A549 (cell line): ENCODE measurements at regions not wholly inside any gene's neighbourhood (a gene's known extent, or its start where the extent isn't known, plus 50 kb on each side); places are given as distances from the start of the nearest gene placed in this dataset.

Experiments used
- ATAC-seq, 2 experiments: fragments of 200-7000 bp in 1 of 2; fragments of >200 bp in 1 of 2; cut with Nextera tagmentation in 1 of 2; cut with Tn5 transposase in 1 of 2; 3 replicates each; pipeline versions ENCODE4 v1.8.0 to v1.9.1; 2018 to 2020; ENCODE audit warnings: mild to moderate bottlenecking in 1 of 2, moderate library complexity in 1 of 2
- CTCF ChIA-PET: fragments of 300-600 bp; sonication (Branson Sonifier 250); formaldehyde crosslinking; extraction: SDS; loops from one replicate; lab custom pipeline; 2021; ENCODE audit warnings: antibody characterized with exemption, inconsistent platforms; lab: Yijun Ruan, JAX
- POLR2A ChIA-PET: fragments of 350-600 bp; formaldehyde crosslinking; extraction: SDS; loops from one replicate; lab custom pipeline; 2021; ENCODE audit warnings: antibody characterized with exemption, inconsistent platforms; lab: Yijun Ruan, JAX
- DNase-seq, 2 experiments: peaks; one replicate each; pipeline versions ENCODE4 v3.0.0 to v3.0.0-alpha.2; 2011 to 2016; ENCODE audit warnings: low read depth in 1 of 2, low spot score in 1 of 2
- FAIRE-seq: peaks from 2 replicates; lab custom pipeline; 2011; peaks lifted over from hg19 to GRCh38; lab: Jason Lieb, UNC
- H3K27ac ChIP-seq, 2 experiments: fragments of >200 bp; sonication (Bioruptor Twin); formaldehyde crosslinking; 3 replicates each; pipeline ENCODE4 v1.5.1; 2016 to 2017
- H3K4me1 ChIP-seq: fragments of >200 bp; sonication (Bioruptor Twin); formaldehyde crosslinking; 3 replicates; pipeline ENCODE4 v1.6.1; 2016
- H3K4me2 ChIP-seq: fragments of >200 bp; sonication (Bioruptor Twin); formaldehyde crosslinking; 3 replicates; pipeline ENCODE4 v1.6.1; 2016
- H3K4me3 ChIP-seq: fragments of >200 bp; sonication (Bioruptor Twin); formaldehyde crosslinking; 3 replicates; pipeline ENCODE4 v1.5.1; 2016
- H3K9me3 ChIP-seq: fragments of >200 bp; sonication (Bioruptor Twin); formaldehyde crosslinking; 3 replicates; pipeline ENCODE4 v1.6.1; 2016
- BCL3 ChIP-seq: fragments of >200 bp; sonication (Bioruptor Twin); formaldehyde crosslinking; IDR thresholded peaks from 3 replicates; pipeline ENCODE4 v1.6.1; 2016
- BHLHE40 ChIP-seq: IDR thresholded peaks from 2 replicates; pipeline ENCODE4 v1.6.1; 2012; ENCODE audit warnings: low read depth, low read length, inconsistent platforms
- CBX8 ChIP-seq: fragments of 200-600 bp; sonication (generic); IDR thresholded peaks from 2 replicates; pipeline ENCODE4 v1.6.1; 2016
- ELK1 ChIP-seq: fragments of 150-350 bp; IDR thresholded peaks from 2 replicates; pipeline ENCODE4 v1.6.1; 2014; ENCODE audit warnings: low read depth, mild to moderate bottlenecking, low read length
- FOSB ChIP-seq: fragments of 250-450 bp; sonication (Bioruptor Pico); IDR thresholded peaks from 2 replicates; pipeline ENCODE4 v1.5.0; 2020; ENCODE audit warnings: mild to moderate bottlenecking, moderate library complexity
- FOXS1 ChIP-seq: fragments of 250-450 bp; sonication (Bioruptor Pico); IDR thresholded peaks from 2 replicates; pipeline ENCODE4 v1.5.0; 2020; ENCODE audit warnings: mild to moderate bottlenecking, moderate library complexity
- GATA3 ChIP-seq: IDR thresholded peaks from 2 replicates; pipeline ENCODE4 v1.6.1; 2012; ENCODE audit warnings: borderline replicate concordance
- HES2 ChIP-seq: fragments of >200 bp; sonication (Bioruptor Twin); formaldehyde crosslinking; IDR thresholded peaks from 2 replicates; pipeline ENCODE4 v1.6.1; 2016
- KDM5A ChIP-seq: fragments of 200-600 bp; sonication (generic); IDR thresholded peaks from 2 replicates; pipeline ENCODE4 v1.6.1; 2016; ENCODE audit warnings: antibody characterized with exemption, mild to moderate bottlenecking
- MAFK ChIP-seq: fragments of 450-650 bp; IDR thresholded peaks from 2 replicates; pipeline ENCODE4 v1.6.1; 2014; ENCODE audit not compliant: partially characterized antibody
- MAX ChIP-seq: IDR thresholded peaks from 2 replicates; pipeline ENCODE4 v1.6.1; 2012
- PBX3 ChIP-seq: IDR thresholded peaks from 2 replicates; pipeline ENCODE4 v1.6.1; 2012
- PHF8 ChIP-seq: fragments of 200-600 bp; sonication (generic); IDR thresholded peaks from 2 replicates; pipeline ENCODE4 v1.6.1; 2016; ENCODE audit warnings: low read depth, mild to moderate bottlenecking, antibody characterized with exemption, moderate library complexity, borderline replicate concordance
- RNF2 ChIP-seq: fragments of 200-600 bp; sonication (generic); IDR thresholded peaks from 2 replicates; pipeline ENCODE4 v1.6.1; 2016; ENCODE audit warnings: low read depth, mild to moderate bottlenecking, antibody characterized with exemption, moderate library complexity, borderline replicate concordance
- SMC3 ChIP-seq: fragments of >200 bp; sonication (Bioruptor Twin); formaldehyde crosslinking; IDR thresholded peaks from 3 replicates; pipeline ENCODE4 v1.6.1; 2018; ENCODE audit warnings: inconsistent platforms
- TFCP2L1 ChIP-seq: fragments of 250-450 bp; sonication (Bioruptor Pico); IDR thresholded peaks from 2 replicates; pipeline ENCODE4 v1.5.0; 2021; ENCODE audit warnings: mild to moderate bottlenecking
- ZC3H11A ChIP-seq: fragments of 450-650 bp; IDR thresholded peaks from 2 replicates; pipeline ENCODE4 v1.6.1; 2014; ENCODE audit warnings: antibody characterized with exemption, mild to moderate bottlenecking
- ZFP36 ChIP-seq: fragments of 450-650 bp; IDR thresholded peaks from 2 replicates; pipeline ENCODE4 v1.6.1; 2014; ENCODE audit warnings: borderline replicate concordance; ENCODE audit not compliant: partially characterized antibody
- ZSCAN20 ChIP-seq: fragments of 250-450 bp; sonication (Bioruptor Pico); IDR thresholded peaks from 2 replicates; pipeline ENCODE4 v1.8.0; 2022; ENCODE audit warnings: mild to moderate bottlenecking, moderate library complexity
- WGBS: methylation state at CpG from one replicate; pipeline ENCODE4 v1.1.6; 2017; ENCODE audit errors: missing lambda C conversion rate; 5-methylcytosine and 5-hydroxymethylcytosine counted together

GRCh38 chr1:4169991-4170390, 269.9 kb upstream of the C1orf174 start:
- no peaks in the 10 kb centered on the region for H3K9me3 ChIP-seq
- no peak overlapping the region for H3K4me3 ChIP-seq
- DNase-seq = no peak
- no peaks in the 10 kb centered on the region for H3K4me1 ChIP-seq
- ChIA-PET CTCF (no interaction called here), POLR2A (no interaction called here)
- TF ChIP-seq MAFK = no peak
- TF ChIP-seq ELK1 = no peak
- TF ChIP-seq MAX = no peak
- no peak for TF ChIP-seq HES2
- no peak for TF ChIP-seq ZFP36
- TF ChIP-seq TFCP2L1 (CRISPR knock-in tag) = no peak
- TF ChIP-seq PBX3 = no peak
- TF ChIP-seq ZSCAN20 (CRISPR knock-in tag) = no peak
- TF ChIP-seq BHLHE40 = no peak
- TF ChIP-seq GATA3 = no peak
- no peak for TF ChIP-seq KDM5A
- TF ChIP-seq FOSB (CRISPR knock-in tag) = no peak
- ATAC-seq = no peak
- no peak overlapping the region for H3K4me2 ChIP-seq
- FAIRE-seq = no peak
- 7% methylated on average over 5 of the region's 6 CpGs for WGBS
- H3K27ac ChIP-seq = no peak overlapping the region

GRCh38 chr1:4170548-4171340, 270.7 kb upstream of the C1orf174 start:
- WGBS = 41% methylated on average over 18 of the region's 25 CpGs
- CTCF ChIA-PET = no interaction called here
- ATAC-seq = no peak
- no peak for FAIRE-seq
- H3K4me3 ChIP-seq = no peak overlapping the region
- H3K27ac ChIP-seq = no peak overlapping the region
- DNase-seq = no peak
- no peaks in the 10 kb centered on the region for H3K4me1 ChIP-seq
- H3K4me2 ChIP-seq = no peak overlapping the region
- H3K9me3 ChIP-seq = no peaks in the 10 kb centered on the region
- TF ChIP-seq FOSB (CRISPR knock-in tag) = no peak
- TF ChIP-seq SMC3 = no peak
- TF ChIP-seq FOXS1 (CRISPR knock-in tag) = no peak
- TF ChIP-seq ZFP36 = no peak
- TF ChIP-seq CBX8 = no peak
- no peak for TF ChIP-seq PHF8
- no peak for TF ChIP-seq PBX3
- TF ChIP-seq ZC3H11A = no peak
- no peak for TF ChIP-seq BCL3
- TF ChIP-seq MAX = no peak
- TF ChIP-seq RNF2 = no peak
- POLR2A ChIA-PET = no interaction called here
